GM23248 (cell line): ENCODE measurements at regions not wholly inside any gene's neighbourhood (a gene's known extent, or its start where the extent isn't known, plus 50 kb on each side); places are given as distances from the start of the nearest gene placed in this dataset.

Experiments
- DNase-seq: peaks from one replicate; pipeline ENCODE4 v3.0.0-alpha.2; 2015
- H2AFZ ChIP-seq: fragments of 200-600 bp; sonication (generic); 2 replicates; pipeline ENCODE4 v1.6.1; 2016; ENCODE audit warnings: antibody characterized with exemption
- H3F3A ChIP-seq: fragments of 200-600 bp; sonication (generic); 2 replicates; pipeline ENCODE4 v1.6.1; 2016; ENCODE audit warnings: mild to moderate bottlenecking, antibody characterized with exemption, mixed run types; ENCODE audit not compliant: insufficient read depth
- H3K27ac ChIP-seq: fragments of 200-600 bp; sonication (generic); 2 replicates; pipeline ENCODE4 v1.5.1; 2016; ENCODE audit warnings: mild to moderate bottlenecking
- H3K27me3 ChIP-seq: fragments of 200-600 bp; sonication (generic); replicated peaks from 2 replicates; pipeline ENCODE4 v1.6.1; 2016; ENCODE audit warnings: mild to moderate bottlenecking; ENCODE audit not compliant: insufficient read depth
- H3K36me3 ChIP-seq: fragments of 200-600 bp; sonication (generic); 2 replicates; pipeline ENCODE4 v1.6.1; 2016; ENCODE audit warnings: low read depth, mild to moderate bottlenecking
- H3K4me1 ChIP-seq: fragments of 200-600 bp; sonication (generic); 2 replicates; pipeline ENCODE4 v1.6.1; 2016; ENCODE audit warnings: mild to moderate bottlenecking; ENCODE audit not compliant: insufficient read depth
- H3K4me2 ChIP-seq: fragments of 200-600 bp; sonication (generic); one replicate; pipeline ENCODE4 v1.6.1; 2016; ENCODE audit warnings: mild to moderate bottlenecking; ENCODE audit not compliant: unreplicated experiment
- H3K4me3 ChIP-seq: fragments of 200-600 bp; sonication (generic); 2 replicates; pipeline ENCODE4 v1.5.1; 2016; ENCODE audit warnings: mild to moderate bottlenecking
- H3K79me2 ChIP-seq: fragments of 200-600 bp; sonication (generic); 2 replicates; pipeline ENCODE4 v1.6.1; 2016; ENCODE audit warnings: mild to moderate bottlenecking; ENCODE audit not compliant: insufficient read depth
- H3K9ac ChIP-seq: fragments of 200-600 bp; sonication (generic); 2 replicates; pipeline ENCODE4 v1.6.1; 2016; ENCODE audit warnings: mild to moderate bottlenecking
- H3K9me2 ChIP-seq: fragments of 200-600 bp; sonication (generic); 2 replicates; pipeline ENCODE4 v1.6.1; 2016; ENCODE audit warnings: mixed run types, mild to moderate bottlenecking, moderate library complexity; ENCODE audit not compliant: insufficient read depth
- H3K9me3 ChIP-seq: fragments of 200-600 bp; sonication (generic); one replicate; pipeline ENCODE4 v1.6.1; 2017; ENCODE audit warnings: low read depth
- H4K20me1 ChIP-seq: fragments of 200-600 bp; sonication (generic); 2 replicates; pipeline ENCODE4 v1.6.0; 2016; ENCODE audit not compliant: insufficient read depth
- EZH2 ChIP-seq: fragments of 200-600 bp; sonication (generic); IDR thresholded peaks from 2 replicates; pipeline ENCODE4 v1.6.1; 2018; ENCODE audit warnings: antibody characterized with exemption, mild to moderate bottlenecking; ENCODE audit not compliant: insufficient read depth, poor library complexity, severe bottlenecking
- EZH2phosphoT487 ChIP-seq: fragments of 200-600 bp; sonication (generic); IDR thresholded peaks from 2 replicates; pipeline ENCODE4 v1.6.1; 2018; ENCODE audit warnings: antibody characterized with exemption, moderate library complexity, mild to moderate bottlenecking, low read depth; ENCODE audit not compliant: insufficient read depth
- WGBS, 2 experiments: methylation state at CpG; one replicate each; pipeline ENCODE4 v1.1.6; 2015 to 2017; ENCODE audit warnings: low lambda C conversion rate in 2 of 2, low coverage in 1 of 2; ENCODE audit errors: missing lambda C conversion rate in 2 of 2; 5-methylcytosine and 5-hydroxymethylcytosine counted together
- in situ Hi-C: fragments of 300-500 bp; cut with MboI; formaldehyde crosslinking; loops from 2 replicates; pipeline ENCODE4 v1.15.0; 2020

DNA sequence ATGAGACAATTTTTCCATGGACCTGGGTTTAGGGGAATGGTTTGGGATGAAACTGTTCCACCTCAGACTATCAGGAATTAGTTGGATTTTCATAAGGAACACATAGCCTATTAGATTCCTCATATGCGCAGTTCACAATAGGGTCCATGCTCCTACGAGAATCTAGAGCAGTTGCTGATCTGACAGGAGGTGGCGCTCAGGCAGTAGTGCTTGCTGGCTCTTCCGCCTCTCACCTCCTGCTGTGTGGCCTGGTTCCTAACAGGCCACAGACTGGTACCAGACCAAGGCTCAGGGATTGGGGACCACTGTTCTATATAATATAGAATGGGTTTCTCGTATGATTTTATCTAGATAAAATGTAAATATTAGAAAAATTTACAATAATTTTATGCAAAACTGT lies 338.7 kb downstream of the CPS1 start:
- 12% methylated on average over 5 of the region's 5 CpGs for WGBS, 2 experiments
- Histone ChIP-seq H3K4me3 (no peak overlapping the region), H4K20me1 (no peaks in the 10 kb centered on the region), H3K9me2 (no peaks in the 10 kb centered on the region), H2AFZ (no peak overlapping the region), H3K27ac (no peak overlapping the region), H3K36me3 (no peaks in the 10 kb centered on the region), H3K79me2 (no peaks in the 10 kb centered on the region), H3F3A (no peaks in the 10 kb centered on the region), H3K9ac (no peak overlapping the region), H3K4me1 (no peaks in the 10 kb centered on the region), H3K27me3 (no peaks in the 10 kb centered on the region), H3K4me2 (no peak overlapping the region), H3K9me3 (no peaks in the 10 kb centered on the region)
- in situ Hi-C loops = no loop called here
- no peak for DNase-seq
- TF ChIP-seq EZH2 = no peak
- no peak for TF ChIP-seq EZH2phosphoT487

DNA sequence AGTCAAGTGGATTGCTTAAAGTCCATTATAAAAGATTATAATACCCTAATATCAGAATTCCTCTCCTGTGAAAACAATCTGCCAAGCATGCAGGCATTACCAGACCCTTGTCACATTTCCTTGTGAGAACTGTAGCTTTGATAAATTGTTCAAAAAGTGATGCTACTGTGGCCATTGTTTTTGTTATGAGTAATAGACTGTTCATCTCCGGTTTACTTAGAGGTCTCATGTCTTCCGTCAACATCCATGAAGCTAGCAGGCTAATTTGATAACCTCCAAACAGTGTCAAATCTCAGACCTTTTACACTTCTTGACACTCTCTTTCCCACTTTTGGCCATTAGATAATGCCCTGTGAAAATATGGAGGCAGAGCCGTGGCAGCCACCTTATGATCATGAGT lies 342.7 kb downstream of the CPS1 start:
- 30 to 36% methylated on average over 3 of the region's 3 CpGs for WGBS, 2 experiments
- H3K79me2 ChIP-seq = no peaks in the 10 kb centered on the region
- no peak overlapping the region for H3K27ac ChIP-seq
- no peak for DNase-seq
- no peak overlapping the region for H3K9ac ChIP-seq
- H3K4me2 ChIP-seq = no peak overlapping the region
- H3K4me3 ChIP-seq = no peak overlapping the region
- no peaks in the 10 kb centered on the region for H3K9me3 ChIP-seq
- no peaks in the 10 kb centered on the region for H3K36me3 ChIP-seq
- in situ Hi-C loops = no loop called here
- no peaks in the 10 kb centered on the region for H3K27me3 ChIP-seq
- TF ChIP-seq EZH2phosphoT487 = no peak
- TF ChIP-seq EZH2 = no peak
- no peaks in the 10 kb centered on the region for H3K4me1 ChIP-seq
- H2AFZ ChIP-seq = no peak overlapping the region
- no peaks in the 10 kb centered on the region for H4K20me1 ChIP-seq
- no peaks in the 10 kb centered on the region for H3F3A ChIP-seq
- no peaks in the 10 kb centered on the region for H3K9me2 ChIP-seq

DNA sequence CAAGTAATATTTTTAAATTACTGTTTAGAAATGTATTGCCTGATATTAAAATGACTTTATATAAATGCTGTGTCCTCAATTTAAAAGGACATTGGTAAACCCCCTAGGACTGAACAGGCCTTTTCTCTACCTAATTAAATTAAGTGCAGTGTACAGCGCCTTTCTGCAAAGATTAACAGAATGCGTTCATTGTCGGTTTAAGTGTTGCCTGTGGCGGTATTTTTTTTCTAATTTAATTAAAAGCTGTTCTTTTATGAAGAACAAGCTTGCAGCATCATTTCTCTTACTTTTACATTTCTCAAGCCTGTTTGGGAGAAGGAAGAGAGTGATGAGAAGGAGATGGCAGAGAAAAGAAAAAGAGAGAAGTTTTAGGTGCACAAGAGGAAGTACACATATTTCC lies 344.9 kb downstream of the CPS1 start:
- in situ Hi-C loops = no loop called here
- no peak for TF ChIP-seq EZH2
- no peak for TF ChIP-seq EZH2phosphoT487
- DNase-seq = no peak

DNA sequence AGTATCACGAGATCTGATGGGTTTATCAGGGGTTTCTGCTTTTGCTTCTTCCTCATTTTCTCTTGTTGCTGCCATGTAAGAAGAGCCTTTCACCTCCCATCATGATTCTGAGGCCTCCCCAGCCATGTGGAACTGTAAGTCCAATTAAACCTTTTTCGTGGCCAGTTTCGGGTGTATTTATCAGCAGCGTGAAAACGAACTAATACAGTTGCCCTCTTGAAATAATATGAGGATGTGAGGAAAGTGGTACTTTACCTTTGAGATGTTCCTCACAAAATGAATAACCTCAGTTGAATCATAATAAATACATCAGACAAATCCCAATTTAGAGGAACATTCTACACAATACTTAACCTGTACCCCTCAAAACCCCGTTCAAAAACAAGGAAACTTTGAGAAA lies 356.4 kb downstream of the CPS1 start:
- H4K20me1 ChIP-seq = no peaks in the 10 kb centered on the region
- H3K4me1 ChIP-seq = no peaks in the 10 kb centered on the region
- TF ChIP-seq EZH2phosphoT487 (no peak), EZH2 (no peak)
- in situ Hi-C loops = no loop called here
- no peaks in the 10 kb centered on the region for H3K9me3 ChIP-seq
- no peaks in the 10 kb centered on the region for H3K27me3 ChIP-seq
- H3K27ac ChIP-seq = no peak overlapping the region
- no peaks in the 10 kb centered on the region for H3K79me2 ChIP-seq
- H2AFZ ChIP-seq = no peak overlapping the region
- no peak overlapping the region for H3K4me3 ChIP-seq
- no peak overlapping the region for H3K9ac ChIP-seq
- no peaks in the 10 kb centered on the region for H3K36me3 ChIP-seq
- DNase-seq = no peak
- H3F3A ChIP-seq = no peaks in the 10 kb centered on the region
- WGBS, 2 experiments = 34 to 39% methylated on average over 6 of the region's 6 CpGs
- no peak overlapping the region for H3K4me2 ChIP-seq
- H3K9me2 ChIP-seq = no peaks in the 10 kb centered on the region

More for the DNA sequence above, 344.9 kb downstream of the CPS1 start:
- Histone ChIP-seq H3K9me2 (no peaks in the 10 kb centered on the region), H3K4me3 (no peak overlapping the region), H3K27ac (no peak overlapping the region), H3K9ac (no peak overlapping the region), H2AFZ (no peak overlapping the region), H3K4me2 (no peak overlapping the region), H3F3A (no peaks in the 10 kb centered on the region), H4K20me1 (no peaks in the 10 kb centered on the region), H3K79me2 (no peaks in the 10 kb centered on the region), H3K36me3 (no peaks in the 10 kb centered on the region), H3K9me3 (no peaks in the 10 kb centered on the region), H3K4me1 (no peaks in the 10 kb centered on the region), H3K27me3 (no peaks in the 10 kb centered on the region)
- 62 to 67% methylated on average over 4 of the region's 4 CpGs for WGBS, 2 experiments

DNA sequence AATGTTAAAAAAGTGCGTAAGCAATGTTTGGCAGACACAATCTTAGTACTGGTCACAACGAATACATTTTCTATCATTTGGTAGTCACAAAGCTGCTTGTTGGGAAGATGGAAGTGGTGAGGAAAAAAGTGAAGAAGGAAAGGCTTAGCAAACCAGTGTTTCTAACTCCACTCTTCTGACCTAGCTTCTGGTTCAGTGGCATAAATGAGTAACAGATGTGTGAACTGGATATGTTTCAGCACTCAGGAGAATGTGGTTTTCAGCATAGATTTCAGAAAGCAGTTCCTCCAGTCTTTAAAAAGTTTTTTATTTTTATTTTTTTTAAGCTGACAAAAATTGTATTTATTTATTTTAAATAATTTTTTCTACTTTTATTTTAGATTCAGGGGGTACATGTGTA lies 357.1 kb downstream of the CPS1 start:
- TF ChIP-seq EZH2phosphoT487 (no peak), EZH2 (no peak)
- Histone ChIP-seq H3K79me2 (no peaks in the 10 kb centered on the region), H3K9me2 (no peaks in the 10 kb centered on the region), H3K27ac (no peak overlapping the region), H3K4me2 (no peak overlapping the region), H3K4me3 (no peak overlapping the region), H3K4me1 (no peaks in the 10 kb centered on the region), H2AFZ (no peak overlapping the region), H3K9me3 (no peaks in the 10 kb centered on the region), H3F3A (no peaks in the 10 kb centered on the region), H3K27me3 (no peaks in the 10 kb centered on the region), H3K36me3 (no peaks in the 10 kb centered on the region), H3K9ac (no peak overlapping the region), H4K20me1 (no peaks in the 10 kb centered on the region)
- DNase-seq = no peak
- in situ Hi-C loops = no loop called here
- WGBS, 2 experiments = 2 to 3% methylated on average over 2 of the region's 2 CpGs
